ENCODE measurements at regions not wholly inside any gene's neighbourhood (a gene's known extent, or its start where the extent isn't known, plus 50 kb on each side); places are given as distances from the start of the nearest gene placed in this dataset.

- DNase-seq, result no peak
Observed at GRCh38 chr3:150055332-150055731, 84.6 kb upstream of the PFN2 start.

DNA sequence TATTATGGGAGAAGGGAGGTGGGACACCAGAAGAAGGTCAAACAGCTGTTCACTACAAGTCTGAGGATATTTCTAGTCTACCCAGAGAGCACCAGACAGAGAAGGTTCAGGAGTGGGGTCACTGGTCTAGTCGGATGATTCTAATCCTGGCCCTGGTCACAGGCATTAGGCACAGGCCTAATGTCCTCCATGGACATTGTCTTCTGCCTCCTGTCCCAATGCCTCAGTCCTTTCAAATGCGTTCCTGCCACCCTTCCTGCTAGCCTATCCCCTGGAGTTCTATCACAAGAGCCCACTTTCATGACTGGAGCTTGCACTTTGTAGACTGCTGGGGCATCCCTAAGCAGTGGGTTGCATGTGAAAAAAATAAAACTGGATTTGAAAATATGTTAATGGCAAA is 83.9 kb upstream of the PFN2 start:
- no peak for DNase-seq

GRCh38 chr3:150050510-150050909 is 79.8 kb upstream of the PFN2 start:
- DNase-seq, result no peak

- DNase-seq, result no peak
Observed at GRCh38 chr3:150049317-150049716, 78.6 kb upstream of the PFN2 start.

DNA sequence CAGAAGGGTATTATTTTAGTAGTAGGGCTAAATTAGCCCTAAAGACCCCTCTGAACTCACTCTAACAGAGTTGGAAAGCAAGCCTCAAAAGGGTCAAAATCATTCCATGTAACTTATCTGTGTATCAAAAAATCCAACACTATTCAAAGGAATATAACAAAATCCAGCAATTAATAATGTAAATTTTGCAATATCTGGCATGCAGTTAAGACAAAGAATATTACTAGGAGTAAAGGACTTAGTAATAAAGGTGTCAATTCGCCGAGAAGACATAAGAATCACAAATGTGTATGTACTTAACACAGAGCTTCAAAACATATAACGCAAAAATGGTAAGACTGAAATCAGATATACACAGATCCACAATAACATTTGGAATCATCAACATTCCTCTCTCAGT is 71.2 kb upstream of the PFN2 start:
- no peak for DNase-seq

- DNase-seq, result no peak
Observed at GRCh38 chr3:150040097-150040496, 69.4 kb upstream of the PFN2 start.

DNA sequence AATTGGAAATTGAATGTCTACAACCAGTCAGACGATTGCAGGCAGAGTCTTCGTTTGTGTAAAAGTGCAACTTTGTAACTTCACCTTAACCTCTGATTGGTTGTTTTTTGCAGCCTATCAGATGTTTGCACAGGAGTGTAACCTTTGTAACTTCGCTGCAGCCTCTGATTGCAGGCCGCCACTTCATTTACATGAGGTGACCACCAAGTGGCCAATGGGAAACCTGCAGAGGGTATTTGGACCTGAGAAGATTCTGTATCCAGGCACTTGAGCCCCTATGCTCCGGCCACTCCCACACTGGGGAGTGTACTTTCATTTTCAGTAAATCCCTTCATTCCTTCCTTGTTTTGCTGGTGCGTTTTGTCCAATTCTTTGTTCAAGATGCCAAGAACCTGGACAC is 68.1 kb upstream of the PFN2 start:
- no peak for DNase-seq

DNA sequence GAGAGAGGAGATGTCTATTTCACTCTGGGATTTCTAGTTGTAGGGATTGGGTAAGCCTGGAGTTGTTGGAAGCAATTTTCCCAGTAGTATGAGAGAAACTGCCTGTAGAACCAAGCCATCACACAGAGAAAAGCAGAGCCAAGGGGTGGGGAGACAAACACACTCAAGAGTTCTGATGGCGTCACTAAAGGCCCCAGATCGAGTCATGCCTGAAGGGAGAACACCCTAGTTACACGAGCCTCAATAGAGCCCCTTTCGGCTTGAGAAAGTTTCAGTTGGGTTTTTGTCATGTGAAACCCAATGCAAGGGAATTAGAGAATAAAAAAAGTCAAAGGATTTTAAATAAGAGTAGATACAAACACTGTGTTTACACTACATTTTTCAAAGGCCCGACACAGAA is 66.1 kb upstream of the PFN2 start:
- DNase-seq, result no peak

DNA sequence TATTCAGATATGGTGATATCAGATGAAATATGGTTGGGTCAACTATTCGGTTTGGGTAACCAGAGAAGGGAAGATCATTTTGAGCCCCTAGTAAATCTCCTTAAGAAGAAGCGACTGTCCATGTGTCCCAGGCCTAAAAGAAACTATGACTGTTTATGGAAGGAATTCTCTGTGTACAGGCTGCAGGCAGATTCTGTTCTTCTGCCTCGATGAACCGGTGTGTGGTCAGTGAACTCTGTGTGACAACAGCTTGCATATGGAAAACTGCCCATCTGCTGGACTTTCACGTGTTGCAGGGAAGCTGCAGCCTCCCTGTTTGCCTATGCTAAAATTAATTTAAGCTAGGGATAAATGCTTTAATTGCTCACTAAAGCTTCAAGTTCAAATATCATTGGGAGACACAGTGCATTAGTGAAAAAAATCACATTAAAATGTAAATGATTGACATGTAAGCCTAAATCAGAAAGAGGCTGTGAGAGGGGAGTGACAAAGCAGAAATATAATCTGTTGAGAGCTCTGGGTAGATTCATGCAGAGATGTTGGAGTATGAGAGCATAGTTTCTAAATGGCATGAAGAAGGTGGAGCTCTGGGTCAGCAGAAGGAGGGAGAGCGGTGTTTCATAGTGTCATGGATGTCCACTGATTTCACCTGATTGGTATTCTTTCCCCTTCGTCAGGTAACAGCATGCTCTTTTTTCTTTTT is 65.4 kb upstream of the PFN2 start:
- DNase-seq, result no peak

GRCh38 chr3:150035301-150035779 is 64.6 kb upstream of the PFN2 start:
- no peak for DNase-seq

DNA sequence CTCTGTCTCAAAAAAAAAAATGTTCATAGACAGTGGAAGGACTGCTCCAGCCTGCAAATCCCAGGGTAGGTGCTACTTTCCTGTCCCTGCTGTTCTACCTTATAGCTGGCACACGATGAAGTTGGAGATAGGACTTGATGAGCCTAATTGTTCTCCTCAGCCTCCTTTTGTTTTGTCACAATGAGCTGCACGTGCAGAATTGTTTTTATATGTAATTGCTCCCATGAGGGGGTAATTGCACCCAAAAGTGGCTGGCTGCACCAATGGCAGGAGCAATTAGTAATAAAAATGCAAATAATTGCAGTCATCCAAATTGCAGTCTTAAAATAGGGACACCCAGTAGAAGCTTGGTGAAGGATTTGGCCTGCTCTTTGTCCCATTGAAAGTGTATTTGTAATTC is 63.0 kb upstream of the PFN2 start:
- DNase-seq, result no peak

- DNase-seq, result no peak
Observed at GRCh38 chr3:150030841-150031240, 60.1 kb upstream of the PFN2 start.

DNA sequence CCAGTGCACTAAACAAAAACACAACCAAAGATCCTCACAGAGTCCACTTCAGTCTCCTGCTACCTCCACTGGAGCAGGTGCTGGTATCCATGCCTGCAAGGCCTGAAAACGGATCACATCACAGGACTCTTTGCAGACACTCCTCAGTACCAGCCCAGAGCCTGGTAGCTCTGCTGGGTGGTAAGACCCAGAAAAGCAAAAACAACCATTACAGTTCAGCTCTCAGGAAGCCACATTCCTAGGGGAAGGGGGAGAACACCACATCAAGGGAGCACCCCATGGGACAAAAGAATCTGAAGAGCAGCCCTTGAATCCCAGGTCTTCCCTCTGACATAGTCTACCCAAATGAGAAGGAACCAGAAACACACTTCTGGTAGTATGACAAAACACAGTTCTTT is 52.5 kb upstream of the PFN2 start:
- no peak for DNase-seq

- DNase-seq, result no peak
Observed at GRCh38 chr3:150022381-150023238, 51.9 kb upstream of the PFN2 start.

- DNase-seq, result no peak
Observed at GRCh38 chr3:150020527-150020926, 49.8 kb upstream of the PFN2 start.

All from activated CD4-positive, alpha-beta T cell treated with anti-CD3 and anti-CD28 coated beads, Interleukin-2, Interleukin-6, amounts not matched to agents 100 ng/mL and 50 ng/mL, durations not matched to agents 16 hours and 8 hours (primary cell).